ENCODE measurements at regions not wholly inside any gene's neighbourhood (a gene's known extent, or its start where the extent isn't known, plus 50 kb on each side); places are given as distances from the start of the nearest gene placed in this dataset.

- DNase-seq: no peak
- Histone ChIP-seq H2BK5ac (ENCODE audit: low read depth, low read length, poor library complexity) (no peak overlapping the region), H2AK5ac (ENCODE audit: low read length) (no peak overlapping the region), H4K91ac (ENCODE audit: low read depth, low read length) (no peak overlapping the region), H3K9ac (ENCODE audit: low read length) (no peak overlapping the region), H3K79me2 (ENCODE audit: control insufficient read depth, insufficient read depth, low read length, poor library complexity) (no peaks in the 10 kb centered on the region), H3K4me2 (ENCODE audit: low read length) (no peak overlapping the region), H3K4me1 (ENCODE audit: control insufficient read depth in 1 of 2, insufficient read depth in 2 of 2, low read length in 2 of 2) (no peaks in the 10 kb centered on the region), H3K4ac (ENCODE audit: low read depth, low read length) (no peak overlapping the region), H2BK120ac (ENCODE audit: insufficient read depth, low read length, poor library complexity) (no peak overlapping the region), H3K23ac (ENCODE audit: low read length) (no peak overlapping the region), H3K79me1 (ENCODE audit: low read length) (no peaks in the 10 kb centered on the region), H3K36me3 (ENCODE audit: control insufficient read depth in 1 of 2, insufficient read depth in 2 of 2, low read length in 2 of 2) (no peaks in the 10 kb centered on the region), H2AFZ (ENCODE audit: insufficient read depth, low read length, poor library complexity) (no peak overlapping the region), H3K4me3 (ENCODE audit: low read depth, low read length) (no peak overlapping the region), H4K12ac (ENCODE audit: low read depth, low read length) (no peak overlapping the region), H3K14ac (ENCODE audit: low read length) (no peak overlapping the region), H3K27me3 (ENCODE audit: insufficient read depth, low read length) (no peaks in the 10 kb centered on the region), H3K27ac (ENCODE audit: low read depth, low read length) (no peak overlapping the region), H2BK12ac (ENCODE audit: low read length) (no peak overlapping the region), H3K18ac (ENCODE audit: low read length) (no peak overlapping the region), H3K9me3 (ENCODE audit: insufficient read depth, low read depth, low read length) (peaks cover 3% of the 10 kb centered on the region), H4K8ac (ENCODE audit: low read depth, low read length) (no peak overlapping the region)
- no CpG with 5 or more reads among the region's 4 CpGs for WGBS (ENCODE audit: extremely low coverage, insufficient coverage, insufficient read length)
Observed at GRCh38 chr4:45897946-45898585, 225.8 kb downstream of the GABRG1 start.

GRCh38 chr4:45883421-45883820 lies 240.4 kb downstream of the GABRG1 start:
- Histone ChIP-seq H3K36me3 (ENCODE audit: control insufficient read depth in 1 of 2, insufficient read depth in 2 of 2, low read length in 2 of 2) (no peaks in the 10 kb centered on the region), H4K91ac (ENCODE audit: low read depth, low read length) (no peak overlapping the region), H2BK5ac (ENCODE audit: low read depth, low read length, poor library complexity) (no peak overlapping the region), H2BK12ac (ENCODE audit: low read length) (no peak overlapping the region), H3K79me1 (ENCODE audit: low read length) (no peaks in the 10 kb centered on the region), H2BK120ac (ENCODE audit: insufficient read depth, low read length, poor library complexity) (no peak overlapping the region), H3K23ac (ENCODE audit: low read length) (no peak overlapping the region), H3K18ac (ENCODE audit: low read length) (no peak overlapping the region), H3K4me1 (ENCODE audit: control insufficient read depth in 1 of 2, insufficient read depth in 2 of 2, low read length in 2 of 2) (no peaks in the 10 kb centered on the region), H3K9me3 (ENCODE audit: insufficient read depth, low read depth, low read length) (no peaks in the 10 kb centered on the region), H3K27me3 (ENCODE audit: insufficient read depth, low read length) (no peaks in the 10 kb centered on the region), H3K14ac (ENCODE audit: low read length) (no peak overlapping the region), H2AFZ (ENCODE audit: insufficient read depth, low read length, poor library complexity) (no peak overlapping the region), H3K27ac (ENCODE audit: low read depth, low read length) (no peak overlapping the region), H3K4ac (ENCODE audit: low read depth, low read length) (no peak overlapping the region), H3K9ac (ENCODE audit: low read length) (no peak overlapping the region), H3K4me3 (ENCODE audit: low read depth, low read length) (no peak overlapping the region), H2AK5ac (ENCODE audit: low read length) (no peak overlapping the region), H4K12ac (ENCODE audit: low read depth, low read length) (no peak overlapping the region), H3K4me2 (ENCODE audit: low read length) (no peak overlapping the region), H4K8ac (ENCODE audit: low read depth, low read length) (no peak overlapping the region), H3K79me2 (ENCODE audit: control insufficient read depth, insufficient read depth, low read length, poor library complexity) (no peaks in the 10 kb centered on the region)
- no peak for DNase-seq
- WGBS (ENCODE audit: extremely low coverage, insufficient coverage, insufficient read length): no CpG with 5 or more reads among the region's 1 CpG

- no peak overlapping the region for H4K91ac ChIP-seq (ENCODE audit: low read depth, low read length)
- H3K9me3 ChIP-seq (ENCODE audit: insufficient read depth, low read depth, low read length): no peaks in the 10 kb centered on the region
- no CpG with 5 or more reads among the region's 2 CpGs for WGBS (ENCODE audit: extremely low coverage, insufficient coverage, insufficient read length)
- DNase-seq: no peak
- no peaks in the 10 kb centered on the region for H3K27me3 ChIP-seq (ENCODE audit: insufficient read depth, low read length)
- no peak overlapping the region for H2BK12ac ChIP-seq (ENCODE audit: low read length)
- no peaks in the 10 kb centered on the region for H3K36me3 ChIP-seq (ENCODE audit: control insufficient read depth in 1 of 2, insufficient read depth in 2 of 2, low read length in 2 of 2)
- no peaks in the 10 kb centered on the region for H3K4me1 ChIP-seq (ENCODE audit: control insufficient read depth in 1 of 2, insufficient read depth in 2 of 2, low read length in 2 of 2)
- H3K4me2 ChIP-seq (ENCODE audit: low read length): no peak overlapping the region
- H3K79me2 ChIP-seq (ENCODE audit: control insufficient read depth, insufficient read depth, low read length, poor library complexity): no peaks in the 10 kb centered on the region
- H3K4me3 ChIP-seq (ENCODE audit: low read depth, low read length): no peak overlapping the region
- H2AK5ac ChIP-seq (ENCODE audit: low read length): no peak overlapping the region
- H3K27ac ChIP-seq (ENCODE audit: low read depth, low read length): no peak overlapping the region
- H4K8ac ChIP-seq (ENCODE audit: low read depth, low read length): no peak overlapping the region
- no peak overlapping the region for H2BK5ac ChIP-seq (ENCODE audit: low read depth, low read length, poor library complexity)
- no peak overlapping the region for H3K4ac ChIP-seq (ENCODE audit: low read depth, low read length)
- no peak overlapping the region for H3K9ac ChIP-seq (ENCODE audit: low read length)
- H2BK120ac ChIP-seq (ENCODE audit: insufficient read depth, low read length, poor library complexity): no peak overlapping the region
- no peak overlapping the region for H2AFZ ChIP-seq (ENCODE audit: insufficient read depth, low read length, poor library complexity)
- no peak overlapping the region for H3K14ac ChIP-seq (ENCODE audit: low read length)
- H3K79me1 ChIP-seq (ENCODE audit: low read length): no peaks in the 10 kb centered on the region
- H3K23ac ChIP-seq (ENCODE audit: low read length): no peak overlapping the region
- no peak overlapping the region for H3K18ac ChIP-seq (ENCODE audit: low read length)
- no peak overlapping the region for H4K12ac ChIP-seq (ENCODE audit: low read depth, low read length)
Observed at GRCh38 chr4:45876235-45876890, 247.5 kb downstream of the GABRG1 start.

- no peak overlapping the region for H4K8ac ChIP-seq (ENCODE audit: low read depth, low read length)
- no peaks in the 10 kb centered on the region for H3K79me2 ChIP-seq (ENCODE audit: control insufficient read depth, insufficient read depth, low read length, poor library complexity)
- no peaks in the 10 kb centered on the region for H3K79me1 ChIP-seq (ENCODE audit: low read length)
- H3K4me1 ChIP-seq (ENCODE audit: control insufficient read depth in 1 of 2, insufficient read depth in 2 of 2, low read length in 2 of 2): no peaks in the 10 kb centered on the region
- no CpG with 5 or more reads among the region's 3 CpGs for WGBS (ENCODE audit: extremely low coverage, insufficient coverage, insufficient read length)
- H2BK12ac ChIP-seq (ENCODE audit: low read length): no peak overlapping the region
- no peak overlapping the region for H3K23ac ChIP-seq (ENCODE audit: low read length)
- no peaks in the 10 kb centered on the region for H3K27me3 ChIP-seq (ENCODE audit: insufficient read depth, low read length)
- no peak for DNase-seq
- H2BK5ac ChIP-seq (ENCODE audit: low read depth, low read length, poor library complexity): no peak overlapping the region
- no peak overlapping the region for H3K14ac ChIP-seq (ENCODE audit: low read length)
- H3K4ac ChIP-seq (ENCODE audit: low read depth, low read length): no peak overlapping the region
- no peak overlapping the region for H3K9ac ChIP-seq (ENCODE audit: low read length)
- H3K4me3 ChIP-seq (ENCODE audit: low read depth, low read length): no peak overlapping the region
- no peak overlapping the region for H2AFZ ChIP-seq (ENCODE audit: insufficient read depth, low read length, poor library complexity)
- no peak overlapping the region for H3K4me2 ChIP-seq (ENCODE audit: low read length)
- H3K27ac ChIP-seq (ENCODE audit: low read depth, low read length): no peak overlapping the region
- H3K18ac ChIP-seq (ENCODE audit: low read length): no peak overlapping the region
- no peak overlapping the region for H2AK5ac ChIP-seq (ENCODE audit: low read length)
- no peak overlapping the region for H4K91ac ChIP-seq (ENCODE audit: low read depth, low read length)
- H4K12ac ChIP-seq (ENCODE audit: low read depth, low read length): no peak overlapping the region
- no peaks in the 10 kb centered on the region for H3K36me3 ChIP-seq (ENCODE audit: control insufficient read depth in 1 of 2, insufficient read depth in 2 of 2, low read length in 2 of 2)
- H2BK120ac ChIP-seq (ENCODE audit: insufficient read depth, low read length, poor library complexity): no peak overlapping the region
- H3K9me3 ChIP-seq (ENCODE audit: insufficient read depth, low read depth, low read length): no peaks in the 10 kb centered on the region
Observed at GRCh38 chr4:45869184-45869583, 254.7 kb downstream of the GABRG1 start.

Measured in trophoblast cell (in vitro differentiated cells and primary cell).